Right atrium auricular region (tissue), 2 donors: ENCODE measurements at regions not wholly inside any gene's neighbourhood (a gene's known extent, or its start where the extent isn't known, plus 50 kb on each side); places are given as distances from the start of the nearest gene placed in this dataset.

Experiments
- DNase-seq: peaks from one replicate; pipeline ENCODE4 v3.0.0-alpha.2; 2019; ENCODE audit warnings: low spot score
- H3K27ac ChIP-seq, 2 donors: fragments of 200-600 bp; sonication (generic); 1 replicate in 1 of 2; 2 replicates in 1 of 2; pipeline ENCODE4 v1.5.1; 2016 to 2019
- H3K27me3 ChIP-seq, 2 donors: fragments of 200-600 bp; sonication (generic); one replicate each; pipeline versions ENCODE4 v1.5.1 to v1.6.0; 2017 to 2019
- H3K36me3 ChIP-seq: fragments of 200-600 bp; sonication (generic); one replicate; pipeline ENCODE4 v1.5.1; 2016
- H3K4me1 ChIP-seq, 2 donors: fragments of 200-600 bp; sonication (generic); one replicate each; pipeline versions ENCODE4 v1.5.1 to v1.6.0; 2017 to 2019
- H3K4me3 ChIP-seq, 2 donors: fragments of 200-600 bp; sonication (generic); 1 replicate in 1 of 2; 2 replicates in 1 of 2; pipeline ENCODE4 v1.5.1; 2017 to 2019; ENCODE audit warnings: mild to moderate bottlenecking in 1 of 2, moderate library complexity in 1 of 2
- H3K9me3 ChIP-seq, 2 donors: fragments of 200-600 bp; sonication (generic); one replicate each; pipeline ENCODE4 v1.5.1; 2019
- TF ChIP-seq, protein P1 (sequence below), 2 donors: fragments of 200-600 bp; sonication (generic); IDR thresholded peaks; one replicate each; pipeline ENCODE4 v1.5.1; 2019; ENCODE audit warnings: antibody characterized with exemption in 2 of 2

DNA sequence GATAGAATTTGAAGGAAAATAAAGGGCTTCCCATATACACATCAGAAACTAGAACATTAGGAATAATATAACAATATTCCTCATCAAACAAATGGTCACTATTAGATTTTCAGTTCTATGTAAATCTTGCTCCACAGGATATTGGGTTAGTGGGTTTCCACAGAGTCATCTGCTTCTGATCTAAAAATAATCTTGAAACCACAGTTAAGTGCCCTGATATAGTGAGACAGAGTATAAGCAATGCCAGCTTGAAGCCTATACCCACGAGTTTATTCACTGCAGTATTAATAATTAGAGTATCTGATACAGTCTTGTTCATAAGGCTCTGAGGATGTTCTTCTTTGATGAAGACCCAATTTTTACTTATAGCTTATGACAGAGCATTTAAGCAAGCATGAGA is 74.5 kb upstream of the ATF7IP start:
- no peaks in the 10 kb centered on the region for H3K36me3 ChIP-seq
- DNase-seq = no peak
- H3K4me3 ChIP-seq = no peak overlapping the region
- no peaks in the 10 kb centered on the region for H3K27me3 ChIP-seq
- no peak overlapping the region for H3K27ac ChIP-seq
- TF ChIP-seq, protein P1, sequence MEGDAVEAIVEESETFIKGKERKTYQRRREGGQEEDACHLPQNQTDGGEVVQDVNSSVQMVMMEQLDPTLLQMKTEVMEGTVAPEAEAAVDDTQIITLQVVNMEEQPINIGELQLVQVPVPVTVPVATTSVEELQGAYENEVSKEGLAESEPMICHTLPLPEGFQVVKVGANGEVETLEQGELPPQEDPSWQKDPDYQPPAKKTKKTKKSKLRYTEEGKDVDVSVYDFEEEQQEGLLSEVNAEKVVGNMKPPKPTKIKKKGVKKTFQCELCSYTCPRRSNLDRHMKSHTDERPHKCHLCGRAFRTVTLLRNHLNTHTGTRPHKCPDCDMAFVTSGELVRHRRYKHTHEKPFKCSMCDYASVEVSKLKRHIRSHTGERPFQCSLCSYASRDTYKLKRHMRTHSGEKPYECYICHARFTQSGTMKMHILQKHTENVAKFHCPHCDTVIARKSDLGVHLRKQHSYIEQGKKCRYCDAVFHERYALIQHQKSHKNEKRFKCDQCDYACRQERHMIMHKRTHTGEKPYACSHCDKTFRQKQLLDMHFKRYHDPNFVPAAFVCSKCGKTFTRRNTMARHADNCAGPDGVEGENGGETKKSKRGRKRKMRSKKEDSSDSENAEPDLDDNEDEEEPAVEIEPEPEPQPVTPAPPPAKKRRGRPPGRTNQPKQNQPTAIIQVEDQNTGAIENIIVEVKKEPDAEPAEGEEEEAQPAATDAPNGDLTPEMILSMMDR (IDR thresholded peaks at IDR 0.05) = no peak
- peaks cover 0 to 11% of the 10 kb centered on the region in 2 donors for H3K9me3 ChIP-seq
- no peaks in the 10 kb centered on the region for H3K4me1 ChIP-seq

DNA sequence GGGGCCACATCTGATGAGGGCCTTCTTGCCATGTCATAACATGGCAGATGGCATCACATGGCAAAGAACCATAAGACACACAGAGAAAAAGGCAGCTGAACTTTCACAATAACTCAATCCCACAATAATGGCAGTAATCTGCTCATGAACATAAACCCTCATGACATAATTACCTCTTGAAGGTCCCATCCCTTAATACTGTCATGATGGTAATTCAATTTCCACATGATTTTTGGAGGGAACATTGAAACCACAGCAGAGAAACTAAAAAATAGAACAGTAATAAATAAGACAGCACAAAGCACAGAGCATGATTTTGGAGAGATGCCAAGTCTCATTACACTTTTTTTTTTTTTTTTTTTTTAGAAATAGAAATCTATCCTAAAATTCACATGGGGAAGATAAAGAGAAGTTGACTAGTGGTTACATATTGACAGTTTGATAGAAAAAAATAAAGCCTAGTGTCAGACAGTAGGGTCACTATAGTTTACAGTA is 61.8 kb upstream of the ATF7IP start:
- no peaks in the 10 kb centered on the region for H3K36me3 ChIP-seq
- H3K27ac ChIP-seq = no peak overlapping the region
- no peak overlapping the region for H3K4me3 ChIP-seq
- no peaks in the 10 kb centered on the region for H3K27me3 ChIP-seq
- no peak for DNase-seq
- no peaks in the 10 kb centered on the region for H3K9me3 ChIP-seq
- H3K4me1 ChIP-seq = no peaks in the 10 kb centered on the region
- TF ChIP-seq, protein P1 (IDR thresholded peaks at IDR 0.05) = no peak

DNA sequence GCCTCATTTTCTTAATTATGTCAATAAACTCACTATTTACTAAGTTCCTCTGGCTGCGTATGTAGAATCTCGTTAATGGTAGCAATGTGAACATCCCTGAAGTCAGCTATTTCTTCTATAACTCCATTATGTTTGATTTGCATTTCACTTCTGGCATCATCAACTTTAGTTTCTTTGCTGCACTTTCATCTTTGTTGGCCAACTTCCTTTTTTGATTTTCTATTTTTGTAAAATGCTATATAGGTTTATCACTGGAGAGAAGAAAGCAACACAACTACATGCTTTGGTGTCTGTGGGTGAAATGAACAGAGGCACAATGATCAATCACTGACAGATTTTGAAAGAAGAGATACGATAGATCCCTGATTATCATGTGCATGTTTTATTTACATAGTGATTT is 58.5 kb upstream of the ATF7IP start:
- Histone ChIP-seq H3K4me1 (no peaks in the 10 kb centered on the region), H3K4me3 (no peak overlapping the region), H3K27me3 (no peaks in the 10 kb centered on the region), H3K36me3 (no peaks in the 10 kb centered on the region), H3K27ac (no peak overlapping the region), H3K9me3 (peaks cover 0 to 8% of the 10 kb centered on the region in 2 donors)
- no peak for DNase-seq
- TF ChIP-seq, protein P1 (IDR thresholded peaks at IDR 0.05) = no peak

DNA sequence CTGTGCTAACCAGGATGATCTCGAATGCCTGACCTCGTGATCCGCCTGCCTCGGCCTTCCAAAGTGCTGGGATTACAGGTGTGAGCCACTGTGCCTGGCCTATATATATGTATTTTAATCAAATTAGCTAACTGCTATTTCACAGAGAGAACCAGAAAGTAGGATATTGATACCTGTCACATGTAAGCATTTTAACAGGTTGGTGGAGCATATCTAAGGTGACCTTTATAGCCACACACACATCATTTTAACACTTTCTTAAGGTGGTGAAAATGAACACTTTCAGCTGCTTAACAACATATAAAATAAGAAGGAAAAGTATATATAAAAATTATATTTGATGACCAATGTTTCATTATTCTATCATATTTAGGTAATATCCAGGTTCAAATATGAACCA is 57.0 kb upstream of the ATF7IP start:
- Histone ChIP-seq H3K9me3 (peaks cover 0 to 8% of the 10 kb centered on the region in 2 donors), H3K27me3 (no peaks in the 10 kb centered on the region), H3K27ac (no peak overlapping the region), H3K4me3 (no peak overlapping the region), H3K4me1 (no peaks in the 10 kb centered on the region), H3K36me3 (no peaks in the 10 kb centered on the region)
- no peak for DNase-seq
- TF ChIP-seq, protein P1 (IDR thresholded peaks at IDR 0.05) = no peak

DNA sequence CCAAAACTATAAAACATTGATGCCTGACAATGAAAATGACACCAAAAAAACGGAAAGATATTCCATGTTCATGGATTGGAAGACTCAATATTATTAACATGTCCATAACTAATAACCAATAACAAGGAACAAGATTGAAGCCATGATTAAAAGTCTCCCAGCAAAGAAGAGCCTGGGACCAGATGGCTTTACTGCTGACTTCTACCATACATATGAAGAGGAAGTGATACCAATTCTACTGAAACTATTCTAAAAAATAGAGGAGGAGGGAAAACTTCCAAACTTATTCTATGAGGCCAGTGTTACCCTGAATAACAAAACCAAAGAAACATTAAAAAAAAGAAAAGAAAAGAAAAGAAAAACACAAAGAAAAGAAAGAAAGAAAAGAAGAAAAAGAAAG is 54.6 kb upstream of the ATF7IP start:
- H3K4me1 ChIP-seq = no peaks in the 10 kb centered on the region
- TF ChIP-seq, protein P1 (IDR thresholded peaks at IDR 0.05) = no peak
- H3K27me3 ChIP-seq = no peaks in the 10 kb centered on the region
- H3K36me3 ChIP-seq = no peaks in the 10 kb centered on the region
- no peak for DNase-seq
- H3K9me3 ChIP-seq = peaks cover 0 to 8% of the 10 kb centered on the region in 2 donors
- H3K27ac ChIP-seq = no peak overlapping the region
- no peak overlapping the region for H3K4me3 ChIP-seq
